Gastroesophageal sphincter (tissue), 4 donors: ENCODE measurements at regions not wholly inside any gene's neighbourhood (a gene's known extent, or its start where the extent isn't known, plus 50 kb on each side); places are given as distances from the start of the nearest gene placed in this dataset.

Experiments
- ATAC-seq: fragments of 150-250 bp; one replicate; pipeline ENCODE4 v1.9.1; 2016; ENCODE audit warnings: mild to moderate bottlenecking, moderate library complexity
- H3K27ac ChIP-seq, 4 donors: fragments of 200-600 bp; sonication (generic) in 3 of 4; 1 replicate in 3 of 4; 2 replicates in 1 of 4; pipeline ENCODE4 v1.5.1; 2016 to 2019
- H3K27me3 ChIP-seq: fragments of 200-600 bp; sonication (generic); one replicate; pipeline ENCODE4 v1.5.1; 2019
- H3K36me3 ChIP-seq, 2 donors: fragments of 200-600 bp; sonication (generic); one replicate each; pipeline ENCODE4 v1.5.1; 2019; ENCODE audit warnings: control low read depth in 1 of 2
- H3K4me1 ChIP-seq, 3 donors: fragments of 200-600 bp; sonication (generic); 1 replicate in 2 of 3; 2 replicates in 1 of 3; pipeline ENCODE4 v1.5.1; 2016 to 2019; ENCODE audit warnings: control low read depth in 2 of 3
- H3K4me3 ChIP-seq, 2 donors: fragments of 200-600 bp; sonication (generic); one replicate each; pipeline ENCODE4 v1.5.1; 2019; ENCODE audit warnings: mild to moderate bottlenecking in 1 of 2, moderate library complexity in 1 of 2
- H3K9me3 ChIP-seq, 3 donors: fragments of 200-600 bp; sonication (generic); one replicate each; pipeline ENCODE4 v1.5.1; 2017 to 2019; ENCODE audit warnings: control low read depth in 2 of 3
- CTCF ChIP-seq, 4 experiments: fragments of 200-600 bp in 2 of 4; fragments of 450-650 bp in 2 of 4; sonication (generic) in 1 of 4; IDR thresholded peaks; one replicate each; pipeline ENCODE4 v1.5.1; 2017 to 2019; ENCODE audit warnings: antibody characterized with exemption in 4 of 4, mild to moderate bottlenecking in 2 of 4, moderate library complexity in 2 of 4
- EP300 ChIP-seq: sonication (generic); formaldehyde crosslinking; IDR thresholded peaks from one replicate; pipeline ENCODE4 v1.6.1; 2017; ENCODE audit warnings: antibody characterized with exemption, mild to moderate bottlenecking
- POLR2A ChIP-seq, 2 donors: fragments of 450-650 bp; IDR thresholded peaks; one replicate each; pipeline ENCODE4 v1.6.1; 2017; ENCODE audit warnings: antibody characterized with exemption in 2 of 2, mild to moderate bottlenecking in 2 of 2, moderate library complexity in 1 of 2
- POLR2AphosphoS5 ChIP-seq: sonication (generic); formaldehyde crosslinking; IDR thresholded peaks from one replicate; pipeline ENCODE4 v1.6.1; 2017; ENCODE audit warnings: antibody characterized with exemption
- WGBS, 2 donors: methylation state at CpG; one replicate each; pipeline ENCODE4 v1.1.5; 2018; ENCODE audit warnings: low coverage in 1 of 2; 5-methylcytosine and 5-hydroxymethylcytosine counted together

- WGBS, 2 donors: 0 to 13% methylated on average over 1 of the region's 1 CpG
- no peak for ATAC-seq
- H3K4me1 ChIP-seq: no peaks in the 10 kb centered on the region
These were observed 139.2 kb upstream of the CCNH start for GRCh38 chr5:87551911-87552310.

GRCh38 chr5:87541676-87542075 lies 128.9 kb upstream of the CCNH start:
- Histone ChIP-seq H3K36me3 (no peaks in the 10 kb centered on the region), H3K9me3 (no peaks in the 10 kb centered on the region), H3K4me1 (no peaks in the 10 kb centered on the region), H3K27ac (no peak overlapping the region), H3K4me3 (no peak overlapping the region), H3K27me3 (no peaks in the 10 kb centered on the region)
- 65 to 71% methylated on average over 5 of the region's 5 CpGs for WGBS, 2 donors
- TF ChIP-seq CTCF (IDR thresholded peaks at IDR 0.05) (no peak), EP300 (no peak), POLR2AphosphoS5 (no peak), POLR2A (IDR thresholded peaks at IDR 0.05) (no peak)
- ATAC-seq: no peak

More at GRCh38 chr5:87551911-87552310, 139.2 kb upstream of the CCNH start:
- Histone ChIP-seq H3K9me3 (no peaks in the 10 kb centered on the region), H3K4me3 (no peak overlapping the region), H3K27me3 (no peaks in the 10 kb centered on the region), H3K36me3 (no peaks in the 10 kb centered on the region), H3K27ac (no peak overlapping the region)
- no peak for TF ChIP-seq EP300
- no peak for TF ChIP-seq CTCF (IDR thresholded peaks at IDR 0.05)

- Histone ChIP-seq H3K4me3 (no peak overlapping the region), H3K27ac (no peak overlapping the region), H3K9me3 (no peaks in the 10 kb centered on the region), H3K27me3 (no peaks in the 10 kb centered on the region), H3K36me3 (no peaks in the 10 kb centered on the region), H3K4me1 (no peaks in the 10 kb centered on the region)
- TF ChIP-seq POLR2AphosphoS5 (no peak), CTCF (IDR thresholded peaks at IDR 0.05) (no peak), POLR2A (IDR thresholded peaks at IDR 0.05) (no peak), EP300 (no peak)
- 25 to 33% methylated on average over 1 of the region's 1 CpG for WGBS, 2 donors
- peak; percentile 41 for ATAC-seq
These were observed 128.3 kb upstream of the CCNH start for GRCh38 chr5:87541033-87541432.

GRCh38 chr5:87539839-87540238 lies 127.1 kb upstream of the CCNH start:
- WGBS, 2 donors: 62 to 70% methylated on average over 1 of the region's 1 CpG
- no peaks in the 10 kb centered on the region for H3K4me1 ChIP-seq
- H3K27ac ChIP-seq: no peak overlapping the region
- no peak for ATAC-seq
- H3K9me3 ChIP-seq: no peaks in the 10 kb centered on the region
- H3K36me3 ChIP-seq: no peaks in the 10 kb centered on the region
- H3K4me3 ChIP-seq: no peak overlapping the region
- TF ChIP-seq EP300: no peak
- TF ChIP-seq POLR2A (IDR thresholded peaks at IDR 0.05): no peak
- no peak for TF ChIP-seq POLR2AphosphoS5
- TF ChIP-seq CTCF (IDR thresholded peaks at IDR 0.05): no peak
- H3K27me3 ChIP-seq: no peaks in the 10 kb centered on the region

- H3K27ac ChIP-seq: no peak overlapping the region
- TF ChIP-seq POLR2A (IDR thresholded peaks at IDR 0.05) (no peak), POLR2AphosphoS5 (no peak), CTCF (IDR thresholded peaks at IDR 0.05) (no peak), EP300 (no peak)
- no peak for ATAC-seq
These were observed 123.6 kb upstream of the CCNH start for GRCh38 chr5:87536365-87536764.

More at GRCh38 chr5:87536365-87536764, 123.6 kb upstream of the CCNH start:
- Histone ChIP-seq H3K4me1 (no peaks in the 10 kb centered on the region), H3K9me3 (no peaks in the 10 kb centered on the region), H3K36me3 (no peaks in the 10 kb centered on the region), H3K27me3 (no peaks in the 10 kb centered on the region), H3K4me3 (no peak overlapping the region)
